ENCODE measurements at regions not wholly inside any gene's neighbourhood (a gene's known extent, or its start where the extent isn't known, plus 50 kb on each side); places are given as distances from the start of the nearest gene placed in this dataset.

DNA sequence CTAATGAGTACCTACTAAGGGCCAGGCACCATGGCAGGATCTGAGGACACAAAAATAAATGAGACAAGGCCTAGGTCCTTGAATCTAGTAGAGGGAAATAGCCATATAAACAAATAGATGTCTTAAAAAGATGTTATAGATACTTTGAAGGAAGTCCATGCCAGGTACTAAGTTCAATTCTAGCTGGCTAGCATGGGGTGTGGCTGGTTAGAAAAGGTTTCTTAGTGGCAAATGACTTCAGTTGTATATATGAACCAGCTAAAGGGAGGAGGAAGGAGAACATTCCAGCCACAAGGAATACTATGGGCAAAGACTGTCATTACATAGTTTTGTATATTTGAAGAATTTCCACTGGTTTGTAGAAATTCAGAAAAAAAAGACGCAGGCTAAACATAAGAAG is 133.6 kb upstream of the BMP4 start:
- WGBS: 93% methylated on average over 1 of the region's 1 CpG
- H3K4me1 ChIP-seq (ENCODE audit: insufficient read depth, low read length): peaks cover 7% of the 10 kb centered on the region; the same call in 1 of the 2 replicates
- no peak overlapping the region for H3K9ac ChIP-seq (ENCODE audit: low read depth, low read length)
- peaks cover 25% of the 10 kb centered on the region for H3K9me3 ChIP-seq (ENCODE audit: insufficient read depth, low read depth, low read length)
- no peak overlapping the region for H3K4me3 ChIP-seq (ENCODE audit: low read length)
- no peak overlapping the region for H3K27ac ChIP-seq (ENCODE audit: low read depth, low read length)
- H3K27me3 ChIP-seq (ENCODE audit: insufficient read depth, low read length): no peaks in the 10 kb centered on the region
- no peaks in the 10 kb centered on the region for H3K36me3 ChIP-seq (ENCODE audit: insufficient read depth, low read length)

DNA sequence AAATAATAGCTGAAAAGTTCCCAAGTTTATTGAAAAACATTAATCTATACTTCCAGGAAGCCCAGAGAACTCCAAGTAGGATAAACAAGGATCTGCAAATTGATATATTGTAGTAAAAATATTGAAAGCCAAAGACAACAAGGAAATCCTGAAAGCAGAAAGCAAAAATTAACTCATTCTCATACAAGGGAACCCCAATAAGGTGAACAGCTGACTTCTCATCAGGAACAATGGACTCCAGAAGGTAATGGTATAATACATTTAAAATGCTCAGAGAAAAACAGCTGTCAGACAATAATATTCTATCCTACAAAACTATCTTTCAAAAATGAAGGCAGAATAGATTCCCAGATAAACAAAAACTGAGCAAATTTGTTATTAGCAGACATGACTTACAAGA is 138.1 kb upstream of the BMP4 start:
- Histone ChIP-seq H3K9me3 (ENCODE audit: insufficient read depth, low read depth, low read length) (peaks cover 37% of the 10 kb centered on the region), H3K27ac (ENCODE audit: low read depth, low read length) (no peak overlapping the region), H3K4me3 (ENCODE audit: low read length) (no peak overlapping the region), H3K36me3 (ENCODE audit: insufficient read depth, low read length) (no peaks in the 10 kb centered on the region), H3K9ac (ENCODE audit: low read depth, low read length) (no peak overlapping the region), H3K4me1 (ENCODE audit: insufficient read depth, low read length) (no peaks in the 10 kb centered on the region), H3K27me3 (ENCODE audit: insufficient read depth, low read length) (no peaks in the 10 kb centered on the region)

DNA sequence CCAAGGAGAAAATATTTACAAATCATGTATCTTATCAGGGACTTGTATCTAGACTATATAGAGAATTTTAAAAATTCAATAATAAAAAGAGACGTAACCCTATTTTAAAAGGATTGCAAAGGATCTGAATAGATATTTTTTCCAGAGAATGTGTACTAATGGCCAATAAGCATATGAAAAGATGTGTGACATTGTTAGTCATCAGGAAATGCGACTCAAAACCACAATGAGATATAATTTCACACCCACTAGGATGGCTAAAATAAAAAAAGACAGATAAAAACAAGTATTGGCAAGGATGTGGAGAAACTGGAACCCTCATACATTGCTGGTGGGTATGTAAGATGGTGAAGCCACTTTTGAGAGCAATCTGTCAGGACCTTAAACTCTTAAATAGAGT is 141.9 kb upstream of the BMP4 start:
- H3K27me3 ChIP-seq (ENCODE audit: insufficient read depth, low read length): no peaks in the 10 kb centered on the region
- no CpG with 5 or more reads among the region's 2 CpGs for WGBS
- H3K27ac ChIP-seq (ENCODE audit: low read depth, low read length): no peak overlapping the region
- no peak overlapping the region for H3K4me3 ChIP-seq (ENCODE audit: low read length)
- peaks cover 28% of the 10 kb centered on the region; the same call in 1 of the 2 replicates for H3K9me3 ChIP-seq (ENCODE audit: insufficient read depth, low read depth, low read length)
- H3K36me3 ChIP-seq (ENCODE audit: insufficient read depth, low read length): no peaks in the 10 kb centered on the region
- no peaks in the 10 kb centered on the region for H3K4me1 ChIP-seq (ENCODE audit: insufficient read depth, low read length)
- no peak overlapping the region for H3K9ac ChIP-seq (ENCODE audit: low read depth, low read length)

DNA sequence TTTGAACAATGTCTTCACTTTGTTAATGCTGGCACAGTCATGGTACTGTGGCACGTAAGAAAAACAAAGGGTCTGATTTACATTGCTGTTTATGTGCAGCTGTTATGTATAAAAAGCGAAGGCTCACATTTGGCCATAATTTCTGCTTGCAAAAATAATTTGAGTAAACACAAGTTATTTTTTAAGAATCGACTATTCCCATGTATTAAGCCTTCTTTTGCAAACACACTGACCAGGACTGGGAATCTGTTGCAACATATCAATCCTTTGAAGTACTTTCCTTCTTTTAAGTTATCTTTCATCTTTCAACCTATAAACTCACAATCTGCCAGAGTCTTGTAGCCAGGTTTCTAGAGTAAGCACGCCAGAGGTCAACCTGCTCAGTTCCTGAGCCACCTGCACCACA is 145.4 kb upstream of the BMP4 start:
- no peaks in the 10 kb centered on the region for H3K9me3 ChIP-seq (ENCODE audit: insufficient read depth, low read depth, low read length)
- no peak overlapping the region for H3K9ac ChIP-seq (ENCODE audit: low read depth, low read length)
- H3K4me1 ChIP-seq (ENCODE audit: insufficient read depth, low read length): peaks cover 15% of the 10 kb centered on the region
- no peaks in the 10 kb centered on the region for H3K36me3 ChIP-seq (ENCODE audit: insufficient read depth, low read length)
- H3K27ac ChIP-seq (ENCODE audit: low read depth, low read length): no peak overlapping the region
- WGBS: 79% methylated on average over 4 of the region's 4 CpGs
- no peak overlapping the region for H3K4me3 ChIP-seq (ENCODE audit: low read length)
- no peaks in the 10 kb centered on the region for H3K27me3 ChIP-seq (ENCODE audit: insufficient read depth, low read length)

DNA sequence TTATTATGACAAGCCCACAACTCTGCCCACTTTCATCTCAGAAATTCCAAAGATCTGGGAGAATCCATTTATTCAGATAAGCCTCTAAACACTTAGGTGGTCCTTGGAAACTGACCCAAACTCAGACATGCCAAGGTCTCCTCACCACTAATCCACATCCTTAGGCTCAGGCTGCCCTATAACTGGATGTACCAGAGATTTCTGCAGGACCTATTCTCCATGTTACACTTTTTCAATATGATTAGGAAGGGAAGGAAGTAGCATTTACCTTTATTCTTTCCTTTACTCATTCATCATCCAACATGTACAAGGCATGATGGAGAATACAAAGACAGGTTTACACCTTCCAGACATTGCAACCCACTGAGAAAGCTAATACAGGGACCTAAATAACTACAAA is 145.9 kb upstream of the BMP4 start:
- Histone ChIP-seq H3K4me3 (ENCODE audit: low read length) (no peak overlapping the region), H3K4me1 (ENCODE audit: insufficient read depth, low read length) (peaks cover 18% of the 10 kb centered on the region), H3K9ac (ENCODE audit: low read depth, low read length) (no peak overlapping the region), H3K27me3 (ENCODE audit: insufficient read depth, low read length) (no peaks in the 10 kb centered on the region), H3K9me3 (ENCODE audit: insufficient read depth, low read depth, low read length) (no peaks in the 10 kb centered on the region), H3K36me3 (ENCODE audit: insufficient read depth, low read length) (no peaks in the 10 kb centered on the region), H3K27ac (ENCODE audit: low read depth, low read length) (no peak overlapping the region)

DNA sequence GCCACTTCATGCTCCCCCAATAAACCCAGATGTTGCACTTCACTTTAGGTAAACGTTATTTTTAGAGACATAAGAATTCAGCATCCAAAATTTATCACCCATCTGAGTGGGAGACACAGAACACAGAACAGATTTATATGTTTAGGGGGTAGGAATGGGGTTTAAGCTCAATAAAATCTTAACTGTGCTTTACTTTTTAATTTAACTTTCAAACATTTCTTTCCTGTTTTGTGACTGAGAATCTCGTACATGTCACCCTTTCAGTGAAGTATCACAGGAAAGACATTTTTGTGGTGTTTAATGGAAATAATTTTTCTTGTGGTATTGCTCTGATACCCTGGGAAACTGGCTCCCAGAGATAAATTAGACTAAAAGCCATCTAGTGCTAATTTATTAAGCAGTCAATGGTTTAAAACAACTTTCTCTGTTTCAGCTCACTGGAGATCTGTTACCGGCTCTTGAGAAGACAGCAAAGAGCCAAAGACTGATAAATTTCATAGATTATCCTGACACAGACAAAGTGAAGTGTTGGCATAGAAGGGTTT is 148.0 kb upstream of the BMP4 start:
- WGBS: 98% methylated on average over 3 of the region's 3 CpGs
- Histone ChIP-seq H3K27ac (ENCODE audit: low read depth, low read length) (no peak overlapping the region), H3K4me3 (ENCODE audit: low read length) (no peak overlapping the region), H3K4me1 (ENCODE audit: insufficient read depth, low read length) (peaks cover 18% of the 10 kb centered on the region), H3K27me3 (ENCODE audit: insufficient read depth, low read length) (no peaks in the 10 kb centered on the region), H3K9ac (ENCODE audit: low read depth, low read length) (no peak overlapping the region), H3K9me3 (ENCODE audit: insufficient read depth, low read depth, low read length) (no peaks in the 10 kb centered on the region), H3K36me3 (ENCODE audit: insufficient read depth, low read length) (no peaks in the 10 kb centered on the region)

DNA sequence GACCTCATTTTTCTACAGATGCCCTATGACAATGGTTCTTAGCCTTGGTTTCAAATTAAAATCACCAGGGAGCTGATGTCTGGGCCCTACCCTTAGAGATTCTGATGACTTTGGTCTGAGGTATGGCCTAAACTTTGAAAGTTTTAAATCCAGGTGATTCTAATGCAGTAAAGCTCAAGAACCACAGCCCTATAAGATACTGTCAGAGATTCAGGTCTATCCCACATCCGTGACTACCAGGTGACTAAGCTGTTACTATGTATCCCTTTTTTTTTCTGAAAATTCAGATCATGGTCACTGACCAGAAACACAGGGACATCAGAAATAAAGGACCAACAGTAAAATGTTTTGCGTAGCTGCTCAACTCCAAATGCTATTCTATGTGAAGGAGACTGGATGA is 148.8 kb upstream of the BMP4 start:
- no peak overlapping the region for H3K9ac ChIP-seq (ENCODE audit: low read depth, low read length)
- H3K4me3 ChIP-seq (ENCODE audit: low read length): no peak overlapping the region
- H3K27ac ChIP-seq (ENCODE audit: low read depth, low read length): no peak overlapping the region
- H3K27me3 ChIP-seq (ENCODE audit: insufficient read depth, low read length): no peaks in the 10 kb centered on the region
- H3K9me3 ChIP-seq (ENCODE audit: insufficient read depth, low read depth, low read length): no peaks in the 10 kb centered on the region
- no peaks in the 10 kb centered on the region for H3K36me3 ChIP-seq (ENCODE audit: insufficient read depth, low read length)
- peaks cover 18% of the 10 kb centered on the region for H3K4me1 ChIP-seq (ENCODE audit: insufficient read depth, low read length)
- 91% methylated on average over 2 of the region's 2 CpGs for WGBS

DNA sequence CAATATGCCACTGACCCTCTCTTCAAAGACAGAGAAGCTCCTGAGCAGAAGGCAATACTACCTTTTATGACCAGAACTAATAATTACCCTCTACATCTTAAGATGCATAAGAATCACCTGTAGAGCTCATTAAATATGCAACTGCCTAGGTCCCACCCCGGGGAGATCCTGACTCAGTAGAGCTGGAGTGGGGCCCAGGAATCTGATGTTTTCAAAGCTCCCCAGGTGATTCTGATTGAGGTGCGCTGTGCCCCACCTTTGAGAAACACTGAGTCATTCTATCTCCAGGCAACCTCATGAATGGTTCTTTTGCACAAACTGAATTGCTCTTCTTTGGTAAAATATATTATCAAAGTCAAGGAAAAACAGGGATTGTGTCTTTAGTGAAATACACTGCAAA is 149.3 kb upstream of the BMP4 start:
- H3K4me3 ChIP-seq (ENCODE audit: low read length): no peak overlapping the region
- H3K36me3 ChIP-seq (ENCODE audit: insufficient read depth, low read length): no peaks in the 10 kb centered on the region
- H3K27ac ChIP-seq (ENCODE audit: low read depth, low read length): no peak overlapping the region
- H3K4me1 ChIP-seq (ENCODE audit: insufficient read depth, low read length): peaks cover 18% of the 10 kb centered on the region
- WGBS: 91% methylated on average over 2 of the region's 2 CpGs
- H3K9ac ChIP-seq (ENCODE audit: low read depth, low read length): no peak overlapping the region
- no peaks in the 10 kb centered on the region for H3K9me3 ChIP-seq (ENCODE audit: insufficient read depth, low read depth, low read length)
- no peaks in the 10 kb centered on the region for H3K27me3 ChIP-seq (ENCODE audit: insufficient read depth, low read length)

DNA sequence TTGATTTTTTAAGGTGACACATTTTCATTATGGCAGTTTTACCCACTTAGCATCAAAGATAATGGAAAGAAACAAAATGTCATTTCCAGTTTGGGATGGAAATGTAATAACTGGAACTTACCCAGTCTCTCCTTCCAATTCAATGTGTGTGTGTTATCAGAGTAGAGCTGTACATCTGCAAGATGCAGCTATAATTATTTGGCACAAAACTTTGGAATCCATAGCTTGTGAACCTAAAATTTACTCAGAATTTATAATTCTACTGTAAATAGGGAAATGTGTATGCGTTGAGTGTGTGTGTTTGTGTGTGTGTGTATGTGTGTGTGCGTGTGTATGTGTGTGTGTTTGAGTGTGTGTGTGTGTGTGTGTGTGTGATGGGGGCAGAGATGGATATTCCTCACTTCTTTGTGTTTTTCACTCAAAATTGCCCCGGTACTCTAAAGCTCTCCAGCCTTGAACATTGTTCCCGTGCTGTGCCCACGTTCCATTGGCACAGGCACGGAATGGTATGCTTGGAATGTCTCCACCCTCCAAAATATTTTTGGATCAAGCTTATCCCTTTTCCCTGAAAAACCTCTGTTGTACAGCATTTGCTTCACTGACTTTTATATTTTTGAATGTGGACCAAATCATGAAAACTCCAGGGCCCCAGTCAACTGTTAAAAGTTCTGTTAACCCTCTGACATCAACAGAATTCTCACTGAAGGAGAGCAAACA is 150.2 kb upstream of the BMP4 start:
- H3K9me3 ChIP-seq (ENCODE audit: insufficient read depth, low read depth, low read length): no peaks in the 10 kb centered on the region
- H3K36me3 ChIP-seq (ENCODE audit: insufficient read depth, low read length): no peaks in the 10 kb centered on the region
- no peak overlapping the region for H3K27ac ChIP-seq (ENCODE audit: low read depth, low read length)
- whole genome bisulfite sequencing: 92% methylated on average over 6 of the region's 6 CpGs
- no peak overlapping the region for H3K9ac ChIP-seq (ENCODE audit: low read depth, low read length)
- peaks cover 18% of the 10 kb centered on the region for H3K4me1 ChIP-seq (ENCODE audit: insufficient read depth, low read length)
- no peak overlapping the region for H3K4me3 ChIP-seq (ENCODE audit: low read length)
- no peaks in the 10 kb centered on the region for H3K27me3 ChIP-seq (ENCODE audit: insufficient read depth, low read length)

DNA sequence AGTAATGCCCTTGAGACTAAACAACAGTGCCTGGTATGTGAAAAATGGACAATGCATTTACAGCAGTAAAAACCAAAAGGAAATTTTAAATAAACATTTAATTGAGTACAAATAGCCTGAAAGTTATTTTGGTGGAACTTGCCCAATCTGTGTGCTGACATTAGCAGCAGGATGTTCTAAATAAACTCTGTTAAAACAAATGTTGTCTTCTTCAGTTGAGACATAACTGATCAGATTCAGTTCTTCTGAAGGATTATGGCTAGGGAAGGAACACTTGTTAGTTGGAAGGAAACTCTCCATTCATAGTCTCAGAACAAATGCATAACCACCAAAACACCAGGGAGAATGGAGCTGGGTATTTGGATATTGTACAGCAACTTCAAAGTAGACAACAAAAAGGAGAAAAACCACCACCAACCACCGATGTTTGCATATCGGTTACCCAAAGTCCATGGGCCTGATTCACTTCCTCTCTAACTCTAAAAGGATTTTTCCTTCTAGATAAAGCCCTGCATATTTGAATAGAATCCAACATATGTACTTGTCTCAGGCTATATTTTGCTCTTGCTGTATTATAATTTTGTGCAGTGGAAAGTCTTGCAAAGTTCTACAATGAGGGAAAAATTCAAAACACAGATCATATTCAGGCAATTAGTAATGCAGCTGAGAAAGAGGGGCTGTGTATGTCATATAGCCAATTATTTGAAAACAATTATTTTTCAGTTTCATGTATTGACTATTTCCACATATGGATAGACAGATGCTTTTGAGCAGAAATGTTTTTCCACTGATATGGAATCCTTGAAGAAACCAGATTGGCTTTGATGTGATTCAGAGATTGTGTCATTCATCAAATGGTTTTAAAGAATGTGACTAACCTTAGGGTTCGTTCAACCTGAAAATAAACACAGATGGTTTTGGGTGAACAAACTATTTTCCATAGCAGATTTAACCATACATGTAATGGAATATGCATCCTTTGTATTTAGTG is 152.2 kb upstream of the BMP4 start:
- 94% methylated on average over 3 of the region's 3 CpGs for WGBS
- no peaks in the 10 kb centered on the region for H3K36me3 ChIP-seq (ENCODE audit: insufficient read depth, low read length)
- peaks cover 18% of the 10 kb centered on the region for H3K4me1 ChIP-seq (ENCODE audit: insufficient read depth, low read length)
- H3K4me3 ChIP-seq (ENCODE audit: low read length): no peak overlapping the region
- no peak overlapping the region for H3K9ac ChIP-seq (ENCODE audit: low read depth, low read length)
- peaks cover 3% of the 10 kb centered on the region; the same call in 1 of the 2 replicates for H3K9me3 ChIP-seq (ENCODE audit: insufficient read depth, low read depth, low read length)
- no peaks in the 10 kb centered on the region for H3K27me3 ChIP-seq (ENCODE audit: insufficient read depth, low read length)
- H3K27ac ChIP-seq (ENCODE audit: low read depth, low read length): no peak overlapping the region

DNA sequence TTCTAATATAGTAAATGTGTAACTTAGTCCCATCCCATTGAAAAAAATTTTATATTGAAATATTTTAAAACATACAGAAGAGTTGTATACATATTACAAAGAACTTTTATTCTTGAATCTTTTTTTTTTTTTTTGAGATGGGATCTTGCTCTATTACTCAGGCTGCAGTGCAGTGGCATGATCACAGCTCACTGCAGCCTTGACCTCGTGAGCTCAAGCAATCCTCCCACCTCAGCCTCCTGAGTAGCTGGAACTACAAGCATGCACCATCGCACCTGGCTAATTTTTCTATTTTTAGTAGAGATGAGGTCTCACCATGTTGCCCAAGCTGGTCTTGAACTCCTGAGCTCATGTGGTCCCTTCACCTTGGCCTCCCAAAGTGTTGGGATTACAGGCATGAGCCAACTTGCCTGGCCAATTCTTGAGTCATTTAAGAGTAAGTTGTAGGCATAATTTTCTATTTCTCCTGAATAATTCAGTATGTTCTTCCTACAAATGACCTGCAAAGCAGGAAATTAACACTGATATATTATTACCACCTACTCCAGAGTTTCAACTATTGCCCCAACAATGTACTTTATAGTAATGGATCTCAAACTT is 153.0 kb upstream of the BMP4 start:
- H3K9ac ChIP-seq (ENCODE audit: low read depth, low read length): no peak overlapping the region
- no peaks in the 10 kb centered on the region for H3K27me3 ChIP-seq (ENCODE audit: insufficient read depth, low read length)
- peaks cover 18% of the 10 kb centered on the region for H3K4me1 ChIP-seq (ENCODE audit: insufficient read depth, low read length)
- H3K27ac ChIP-seq (ENCODE audit: low read depth, low read length): no peak overlapping the region
- 97% methylated on average over 2 of the region's 2 CpGs for WGBS
- H3K9me3 ChIP-seq (ENCODE audit: insufficient read depth, low read depth, low read length): peaks cover 3% of the 10 kb centered on the region; the same call in 1 of the 2 replicates
- H3K4me3 ChIP-seq (ENCODE audit: low read length): no peak overlapping the region
- H3K36me3 ChIP-seq (ENCODE audit: insufficient read depth, low read length): no peaks in the 10 kb centered on the region

Data from HUES64 (cell line).